Activated effector memory CD4-positive, alpha-beta T cell treated with anti-CD3 and anti-CD28 coated beads, Interleukin-2, amount 50 U/mL, for 16 hours (primary cell): ENCODE measurements at regions not wholly inside any gene's neighbourhood (a gene's known extent, or its start where the extent isn't known, plus 50 kb on each side); places are given as distances from the start of the nearest gene placed in this dataset.
"Not testable (repeated sequence)": the region's sequence is repeated elsewhere in the genome, so short reads cannot be mapped to it uniquely, and the experiment has no call there.

Experiments used
- DNase-seq: peaks from one replicate; pipeline ENCODE4 v3.0.0-alpha.2; 2020

- no peak for DNase-seq
Observed at GRCh38 chr2:137892739-137893138, 71.5 kb upstream of the HNMT start.

- DNase-seq = no peak
Observed at GRCh38 chr2:137893145-137893544, 71.1 kb upstream of the HNMT start.

GRCh38 chr2:137896467-137896866 lies 67.8 kb upstream of the HNMT start:
- DNase-seq = no peak

- no peak for DNase-seq
Observed at GRCh38 chr2:137897082-137897481, 67.2 kb upstream of the HNMT start.

GRCh38 chr2:137900421-137901141 lies 63.7 kb upstream of the HNMT start:
- no peak for DNase-seq

- no peak for DNase-seq
Observed at GRCh38 chr2:137910641-137911040, 53.6 kb upstream of the HNMT start.

GRCh38 chr2:137912371-137912770 lies 51.9 kb upstream of the HNMT start:
- no peak for DNase-seq

- DNase-seq = no peak
Observed at GRCh38 chr2:137913169-137913568, 51.1 kb upstream of the HNMT start.

- not testable (repeated sequence) for DNase-seq
Observed at GRCh38 chr2:137913648-137914047, 50.6 kb upstream of the HNMT start.
